Stimulated activated CD4-positive, alpha-beta T cell treated with anti-CD3 and anti-CD28 coated beads, Interleukin-15, amount 100 ng/mL, for 1 hour (primary cell): ENCODE measurements at regions not wholly inside any gene's neighbourhood (a gene's known extent, or its start where the extent isn't known, plus 50 kb on each side); places are given as distances from the start of the nearest gene placed in this dataset.
"Not testable (repeated sequence)": the region's sequence is repeated elsewhere in the genome, so short reads cannot be mapped to it uniquely, and the experiment has no call there.

Experiments
- DNase-seq, 2 donors: peaks; one replicate each; pipeline ENCODE4 v3.0.0-alpha.2; 2020; ENCODE audit warnings: low read depth in 1 of 2, low spot score in 1 of 2

DNA sequence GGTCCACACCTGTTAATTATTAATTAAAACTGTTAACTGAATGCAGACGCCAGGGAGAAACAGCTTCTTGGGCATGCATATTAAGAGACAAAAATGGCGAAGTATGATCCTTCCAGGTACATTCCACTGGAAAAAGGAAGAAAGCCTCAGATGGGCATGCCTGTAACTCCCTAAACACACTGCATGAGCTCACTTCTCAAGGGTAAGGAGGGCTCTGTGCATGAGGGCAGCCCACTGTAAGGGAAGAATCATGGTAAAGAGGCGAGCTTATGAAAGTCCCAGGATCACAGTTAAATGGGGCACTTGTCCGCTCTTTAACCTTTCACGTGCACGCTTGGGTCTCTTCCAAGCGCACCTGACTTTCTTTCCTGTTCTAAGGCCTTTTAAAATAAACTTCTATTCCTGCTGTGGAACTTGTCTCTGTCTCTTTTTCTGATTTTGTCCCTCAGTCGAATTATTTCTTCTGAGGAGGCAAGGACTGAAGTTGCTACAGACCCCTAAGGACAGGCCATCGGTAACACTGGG is 321.7 kb downstream of the PPP1R2C start:
- no peak for DNase-seq

DNA sequence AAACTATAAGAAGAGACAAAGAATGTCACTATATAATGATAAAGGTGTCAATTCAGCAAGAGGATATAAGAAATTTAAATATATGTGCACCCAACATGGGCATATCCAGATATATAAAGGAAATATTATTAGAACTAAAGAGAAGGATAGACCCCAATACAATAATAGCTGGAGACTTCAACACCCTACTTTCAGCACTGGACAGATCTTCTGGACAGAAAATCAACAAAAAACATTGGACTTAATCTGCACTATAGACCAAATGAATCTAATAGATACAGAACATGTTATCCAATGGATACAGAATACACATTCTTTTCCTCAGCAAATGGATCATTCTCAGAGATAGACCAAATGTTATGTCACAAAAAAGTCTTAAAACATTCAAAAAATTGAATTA is 327.7 kb downstream of the PPP1R2C start:
- DNase-seq: no peak

DNA sequence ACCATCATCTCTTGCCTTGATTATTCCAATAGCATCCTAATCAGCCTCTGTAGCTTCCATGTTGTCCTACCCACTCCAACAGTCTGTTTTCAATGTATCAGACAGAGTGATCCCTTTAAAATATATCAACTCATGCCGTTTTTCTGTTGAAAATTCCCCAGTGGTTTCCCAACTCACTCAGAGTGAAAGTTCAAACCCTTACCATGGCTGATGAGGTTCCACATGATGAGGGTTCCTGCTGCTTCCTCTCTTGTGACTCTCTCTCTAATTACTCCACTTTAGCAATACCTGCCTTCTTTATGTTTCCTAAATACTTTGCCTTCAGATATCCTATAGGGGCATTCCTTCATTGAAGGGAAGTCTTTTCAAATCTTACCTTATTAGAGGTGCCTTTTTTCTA is 334.7 kb downstream of the PPP1R2C start:
- DNase-seq: no peak

DNA sequence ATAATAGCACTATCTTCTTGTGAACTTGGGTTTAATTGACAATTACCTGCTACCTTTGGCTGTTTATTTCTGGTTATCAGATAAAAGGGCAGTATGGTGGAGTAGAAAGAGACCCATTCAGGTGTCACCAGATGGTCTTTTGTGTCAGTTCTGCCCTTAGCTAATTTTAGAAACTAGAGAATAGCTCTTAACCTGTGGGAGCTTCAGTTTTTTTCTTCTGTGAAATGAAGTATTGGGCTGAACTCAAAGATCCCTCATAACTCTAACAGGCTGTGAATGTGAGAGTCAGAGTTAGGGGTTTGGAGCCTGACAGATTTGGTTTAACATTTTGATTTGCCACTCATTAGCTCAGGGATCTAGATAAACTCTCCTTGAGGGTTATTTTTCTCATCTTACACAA is 335.2 kb downstream of the PPP1R2C start:
- DNase-seq: no peak

DNA sequence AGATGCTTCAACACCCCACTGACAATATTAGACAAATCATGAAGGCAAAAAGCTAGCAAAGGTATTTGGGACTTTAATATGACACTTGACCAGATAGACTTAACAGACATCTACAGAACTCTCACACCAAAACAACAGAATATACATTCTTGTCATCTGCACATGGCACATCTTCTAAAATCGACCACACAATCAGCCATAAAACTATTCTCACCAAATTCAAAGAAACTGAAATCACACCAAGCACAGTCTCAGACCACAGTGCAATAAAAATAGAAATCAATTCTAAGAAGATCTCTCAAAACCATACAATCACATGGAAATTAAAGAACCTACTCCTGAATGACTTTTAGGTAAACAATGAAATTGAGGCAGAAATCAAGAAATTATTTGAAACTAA is 340.8 kb downstream of the PPP1R2C start:
- no peak for DNase-seq

DNA sequence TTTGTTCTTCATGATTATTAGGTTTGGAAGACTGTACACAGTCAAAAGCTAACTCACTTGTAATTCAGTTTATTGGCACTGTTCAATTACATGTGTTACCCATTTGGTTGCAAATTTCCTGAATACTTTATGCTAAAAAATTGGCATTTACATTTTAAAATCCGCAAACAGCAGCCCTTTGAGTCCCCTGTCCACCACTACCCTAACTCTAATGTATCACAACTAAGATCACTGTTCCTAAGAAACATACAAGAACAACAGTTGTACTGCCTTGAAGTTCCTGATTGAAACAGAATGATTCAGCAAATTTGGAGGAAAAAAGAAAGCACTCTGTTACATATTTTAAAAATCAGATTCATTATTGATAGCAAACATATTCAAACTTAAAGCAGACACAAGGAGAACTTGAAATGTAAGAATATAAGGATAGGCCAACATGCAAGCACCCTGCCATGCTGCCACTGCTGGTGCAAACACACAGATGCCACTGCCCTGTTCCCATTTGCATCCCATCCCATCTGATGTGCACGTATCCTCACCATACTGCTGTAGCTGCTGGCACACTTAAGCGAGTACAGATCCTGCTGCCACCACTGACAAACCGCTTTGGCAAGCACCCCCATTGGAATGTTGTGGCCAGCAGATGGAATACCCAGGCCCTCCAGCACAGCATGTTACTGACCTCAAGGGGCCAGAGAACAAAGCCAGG is 343.4 kb downstream of the PPP1R2C start:
- DNase-seq: no peak

DNA sequence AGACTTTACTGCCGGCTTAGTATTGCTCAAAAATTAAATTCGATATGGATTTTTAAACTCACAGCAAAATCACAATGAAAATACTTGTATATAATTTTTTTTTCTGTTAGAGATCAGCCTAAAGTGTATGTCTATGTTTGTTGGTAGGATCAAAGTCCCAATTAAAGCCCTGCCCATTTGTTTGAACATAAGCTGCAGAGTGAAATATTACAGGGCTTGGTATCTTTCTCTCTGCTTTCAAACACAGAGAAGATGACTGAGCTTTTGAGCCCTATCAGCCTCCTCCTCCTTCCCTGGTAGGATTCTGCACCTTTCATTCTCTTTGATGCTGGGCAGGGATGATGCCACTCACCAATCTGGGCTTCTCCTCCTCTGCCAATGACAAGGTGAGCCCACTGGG is 345.4 kb downstream of the PPP1R2C start:
- no peak for DNase-seq

DNA sequence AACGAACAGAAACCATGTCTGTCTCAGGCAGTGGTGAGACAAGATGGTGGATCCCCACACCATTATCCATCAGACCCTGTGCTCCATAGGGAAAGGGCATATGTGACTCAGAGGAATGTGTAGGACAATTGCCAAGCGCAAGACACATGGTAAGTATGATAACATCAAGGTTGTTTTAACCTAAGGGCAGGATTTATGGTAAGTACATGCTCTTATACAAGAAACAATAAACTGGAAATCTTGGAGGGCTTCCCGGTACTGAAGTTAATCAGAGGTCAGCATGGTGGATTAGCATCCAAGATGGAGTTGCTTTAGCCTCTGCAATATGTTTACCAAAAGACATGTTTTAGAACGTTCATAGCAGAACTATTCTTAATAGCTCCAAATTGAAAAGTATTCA is 355.0 kb downstream of the PPP1R2C start:
- no peak for DNase-seq

DNA sequence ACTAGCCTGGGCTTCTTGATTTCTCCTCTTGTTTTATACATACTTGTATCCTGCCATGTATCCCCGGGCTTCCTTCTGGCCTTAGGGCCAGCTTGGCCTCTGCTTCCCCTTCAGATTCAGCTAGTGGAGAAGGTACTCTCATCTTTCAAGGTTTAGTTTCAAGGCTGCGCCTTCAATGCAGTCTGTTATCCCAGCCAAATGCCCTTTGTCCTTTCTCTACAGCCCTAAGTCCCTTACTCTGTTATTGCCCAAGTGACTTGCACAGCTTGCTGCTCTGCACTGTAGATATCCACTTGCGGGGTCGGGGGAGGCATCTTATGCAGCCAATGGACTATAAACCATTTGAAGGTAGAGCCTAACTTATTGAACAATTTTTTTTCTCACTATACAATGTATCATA is 357.5 kb downstream of the PPP1R2C start:
- DNase-seq: no peak

DNA sequence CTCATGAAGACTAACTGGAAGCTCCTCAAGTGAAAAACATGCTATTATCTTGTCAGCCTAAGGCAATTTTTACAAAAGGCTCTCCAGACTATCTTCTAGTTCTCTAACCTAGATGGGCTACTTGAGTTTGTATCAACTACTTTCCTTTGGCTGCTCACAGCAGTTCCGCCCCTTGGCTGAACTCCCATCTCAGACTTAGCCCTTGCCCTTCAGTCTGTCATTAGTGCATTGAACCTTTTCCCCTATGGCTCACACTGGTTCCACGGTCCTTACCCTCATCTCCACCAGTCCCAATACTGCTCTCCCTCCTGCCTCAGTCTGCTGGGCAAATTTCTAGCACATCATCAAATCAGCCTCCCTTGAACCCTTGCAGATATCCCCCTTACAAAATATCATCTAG is 362.3 kb downstream of the PPP1R2C start:
- no peak for DNase-seq

DNA sequence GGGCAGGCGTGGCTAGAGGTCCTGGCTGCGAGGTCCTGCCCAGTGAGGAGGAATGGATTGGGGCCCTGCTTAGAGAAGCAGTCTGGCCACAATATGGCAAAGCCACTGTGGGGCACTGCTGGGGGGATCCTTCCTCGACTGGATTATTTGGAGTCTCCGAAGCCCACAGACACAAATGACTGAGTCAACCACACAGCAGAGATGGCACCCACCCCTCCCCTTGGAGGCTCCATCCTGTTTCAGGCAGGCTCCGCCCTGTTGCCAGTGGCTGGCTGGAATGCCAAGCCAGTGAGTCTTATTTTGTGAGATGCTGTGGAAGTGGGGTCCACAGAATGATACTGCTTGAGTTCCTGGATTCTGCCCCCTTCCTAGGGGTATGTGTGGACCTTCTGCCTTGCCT is 363.9 kb downstream of the PPP1R2C start:
- no peak for DNase-seq

DNA sequence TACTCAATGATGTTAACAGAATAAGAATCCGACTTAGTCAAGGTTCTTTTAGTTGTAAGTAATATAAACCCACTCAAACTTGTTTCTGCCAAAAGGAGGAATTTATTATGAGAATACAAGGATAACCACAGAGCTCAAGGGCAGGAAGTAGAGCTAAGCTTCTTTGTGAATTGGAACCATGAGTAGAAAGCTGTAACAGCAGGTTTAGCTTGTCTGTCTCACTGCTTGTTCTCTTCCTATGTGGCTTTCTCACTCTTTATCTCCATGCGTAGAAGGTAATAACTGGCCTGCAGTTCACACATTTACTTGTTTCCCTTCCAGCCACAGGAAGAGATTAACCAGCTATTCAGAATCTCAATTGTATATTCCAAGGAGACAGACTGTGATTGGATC is 378.3 kb downstream of the PPP1R2C start:
- no peak for DNase-seq

DNA sequence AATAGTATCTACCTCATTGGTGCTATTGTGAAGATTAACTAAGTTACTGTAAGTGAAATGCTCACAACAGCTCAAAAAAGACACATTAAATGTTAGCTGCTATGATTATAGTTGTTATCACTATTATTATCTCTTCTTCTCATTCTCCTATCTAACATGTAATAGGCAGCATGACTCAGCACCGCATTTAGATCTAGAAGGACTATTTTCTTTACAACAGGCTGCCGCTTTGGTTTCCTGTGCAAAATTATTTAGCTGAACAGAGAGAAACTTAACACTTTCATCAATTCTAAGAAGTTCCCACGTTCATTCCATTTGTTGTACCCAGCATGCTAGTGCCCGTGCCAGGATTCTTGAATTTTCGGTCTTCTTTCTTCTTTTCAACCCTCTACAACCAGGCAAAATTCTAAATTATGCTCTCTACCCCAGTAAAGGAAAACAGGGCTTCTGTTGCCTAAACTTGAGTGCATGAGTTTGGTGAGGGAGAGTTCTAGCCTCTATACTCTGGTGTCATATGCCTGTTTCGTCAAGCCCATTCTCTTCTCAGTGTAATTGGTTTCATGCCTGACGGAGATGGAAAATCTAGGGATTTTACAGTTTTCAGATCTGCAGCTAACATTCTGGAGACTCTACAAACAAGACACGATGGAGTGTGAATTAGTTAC is 378.9 kb downstream of the PPP1R2C start:
- DNase-seq: no peak

DNA sequence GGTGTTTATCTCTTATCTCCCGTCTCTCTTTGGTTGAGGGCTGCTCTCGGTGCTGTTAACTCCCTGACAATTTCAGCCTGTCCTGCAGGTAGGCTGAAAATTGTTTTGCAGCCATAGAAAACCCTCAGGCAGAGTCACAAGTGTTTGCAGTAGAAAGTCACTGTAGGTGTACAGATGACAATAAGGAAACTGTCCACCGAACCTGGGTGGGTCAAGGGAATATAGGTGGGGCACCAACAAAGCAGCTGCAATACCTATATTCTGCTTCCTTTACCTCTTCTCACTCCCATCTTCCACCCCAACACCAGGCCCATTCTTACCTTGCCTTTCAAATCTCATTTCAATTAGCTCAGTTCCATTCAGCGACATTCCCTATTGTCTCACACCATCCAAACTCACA is 381.8 kb downstream of the PPP1R2C start:
- DNase-seq: no peak

DNA sequence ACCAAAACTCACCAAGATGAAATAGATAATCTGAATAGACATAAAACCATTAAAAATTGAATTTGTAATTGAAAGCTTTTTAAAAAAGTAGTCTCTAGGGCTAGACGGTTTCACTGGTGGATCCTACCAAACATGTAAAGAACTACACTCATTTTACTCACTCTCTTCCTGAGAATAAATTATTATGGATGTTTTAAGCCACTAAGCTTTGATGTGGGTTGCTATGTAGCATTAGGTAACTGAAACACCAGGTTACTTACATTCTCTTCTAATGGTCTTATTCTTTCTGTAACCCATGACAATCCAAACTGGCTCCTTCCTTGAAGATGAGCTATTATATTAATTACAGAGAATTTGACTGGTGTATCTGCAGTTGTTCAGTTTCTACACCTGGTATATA is 385.1 kb downstream of the PPP1R2C start:
- no peak for DNase-seq

DNA sequence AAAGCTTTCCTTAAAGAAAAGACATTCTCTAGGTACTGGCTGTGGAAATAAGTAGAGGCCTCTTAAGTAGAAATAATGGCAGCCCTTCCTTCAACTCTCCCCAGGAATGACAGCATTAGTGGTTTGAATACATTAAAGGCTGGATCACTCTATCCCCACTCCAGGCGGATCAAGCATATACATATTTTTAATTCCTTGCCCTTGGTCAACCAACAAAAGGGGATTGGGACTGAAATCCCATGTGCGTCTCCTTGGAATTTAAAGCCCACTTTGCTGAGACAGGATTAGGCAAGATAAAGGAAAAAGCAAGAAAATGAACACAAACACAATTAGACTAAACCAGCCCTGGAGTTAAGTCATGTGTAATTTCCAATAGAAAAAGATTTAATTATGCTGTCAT is 391.3 kb downstream of the PPP1R2C start:
- no peak for DNase-seq

DNA sequence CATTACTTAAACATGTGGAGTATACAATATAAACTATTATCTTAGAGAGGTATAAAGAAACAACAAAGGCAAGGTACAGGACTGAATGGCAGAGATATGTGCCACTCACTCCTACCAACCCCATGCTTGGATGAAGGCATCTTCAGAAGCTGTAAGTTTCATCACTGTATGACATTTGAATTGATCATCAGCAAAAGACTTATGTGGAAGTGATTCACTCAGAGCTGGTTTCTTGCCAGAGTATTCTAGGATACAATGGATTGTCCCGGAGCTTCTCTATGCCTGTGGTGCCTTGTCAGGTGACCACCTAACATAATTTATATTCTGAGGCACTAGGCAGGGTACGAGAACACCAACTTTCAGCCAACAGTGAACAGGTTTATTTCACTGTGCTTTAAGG is 392.2 kb downstream of the PPP1R2C start:
- no peak for DNase-seq

DNA sequence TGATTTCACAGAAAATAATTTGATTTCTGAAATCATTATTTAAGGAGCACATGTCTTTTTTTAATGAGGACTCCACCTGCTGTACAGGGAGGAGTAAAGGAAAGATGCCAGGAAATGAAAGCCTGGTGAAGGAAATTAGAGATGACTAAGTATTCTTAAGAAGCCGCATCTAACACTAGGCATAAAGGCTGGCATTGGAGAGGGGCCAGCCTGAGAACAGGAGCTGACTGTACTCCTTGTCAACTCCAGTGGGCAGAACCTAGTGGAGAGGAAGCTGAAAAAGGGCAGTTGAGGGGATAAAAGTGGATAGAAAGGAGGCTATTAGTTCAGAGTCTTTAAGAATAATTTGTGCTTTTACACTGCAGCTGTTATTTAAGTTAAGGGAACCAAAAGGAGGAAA is 393.0 kb downstream of the PPP1R2C start:
- DNase-seq: no peak

DNA sequence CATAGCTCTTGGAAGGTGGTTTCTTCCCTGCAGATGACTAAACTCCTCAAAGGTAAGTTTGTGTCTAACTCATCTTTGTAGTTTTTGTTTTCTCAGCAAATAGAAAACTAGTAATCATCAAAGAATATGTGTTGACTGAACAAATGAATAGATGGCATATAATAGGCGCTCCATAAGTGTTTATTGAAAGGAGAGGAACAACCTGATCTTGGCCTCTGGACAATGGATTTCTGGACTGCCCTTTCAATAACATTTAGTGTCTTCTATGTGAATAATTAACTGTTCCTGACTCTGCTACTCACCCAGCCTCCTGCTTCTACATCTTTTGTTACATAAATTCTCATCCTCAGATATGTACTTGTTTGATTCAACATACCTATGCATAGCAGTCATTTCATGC is 399.1 kb downstream of the PPP1R2C start:
- DNase-seq: no peak

DNA sequence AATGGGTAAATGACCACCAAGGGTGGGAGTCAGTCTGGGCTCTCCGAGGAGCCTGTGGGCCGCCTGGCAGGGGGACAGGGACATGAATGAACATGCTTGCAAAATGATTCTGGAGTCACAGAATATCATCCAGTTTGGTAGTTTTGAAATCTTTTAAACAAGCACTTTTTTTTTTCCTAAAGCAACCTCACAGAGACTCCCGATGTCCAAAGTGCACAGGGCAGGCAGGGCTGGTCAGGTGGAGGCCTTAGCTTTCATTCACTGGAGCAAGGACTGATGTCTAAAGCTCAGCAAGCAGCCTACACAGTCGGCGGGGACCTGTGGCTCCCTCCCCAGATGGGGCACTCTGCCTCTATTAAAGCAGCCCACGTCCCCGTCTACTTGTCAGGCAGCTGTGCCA is 402.9 kb downstream of the PPP1R2C start:
- no peak for DNase-seq

DNA sequence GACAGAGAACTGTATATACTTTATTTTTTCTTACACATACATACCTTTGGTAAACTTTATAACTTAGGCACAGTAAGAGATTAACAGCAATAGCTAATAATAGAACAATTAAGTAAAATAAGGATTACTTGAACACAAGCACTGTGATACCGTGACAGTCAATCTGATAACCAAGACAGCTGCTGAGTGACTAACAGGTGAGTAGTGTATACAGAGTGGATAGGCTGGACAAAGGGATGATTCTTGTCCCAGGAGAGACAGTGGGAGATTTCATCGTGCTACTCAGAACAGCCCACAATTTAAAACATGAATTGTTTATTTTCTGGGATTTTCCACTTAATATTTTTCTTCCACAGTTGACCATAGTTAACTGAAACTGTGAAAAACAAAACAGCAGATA is 411.8 kb downstream of the PPP1R2C start:
- DNase-seq: no peak

DNA sequence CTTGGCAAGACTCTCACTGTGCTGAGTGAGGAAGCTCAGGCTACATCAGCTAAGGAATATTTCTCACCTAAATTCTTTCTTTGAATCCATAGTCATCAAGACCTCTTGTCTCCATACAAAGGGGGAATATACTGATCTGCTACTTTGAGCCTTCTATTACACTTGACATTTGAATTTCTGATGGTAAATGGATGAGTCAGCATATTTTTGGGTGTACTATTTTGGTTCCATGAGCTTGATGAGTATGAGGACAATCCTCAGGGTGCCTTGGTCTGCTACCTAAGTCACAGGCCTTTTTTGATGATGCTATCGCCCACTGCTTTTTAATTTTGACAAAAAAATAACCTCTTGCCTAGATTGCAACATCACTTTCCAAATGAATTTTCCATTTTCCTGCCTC is 415.7 kb downstream of the PPP1R2C start:
- no peak for DNase-seq

DNA sequence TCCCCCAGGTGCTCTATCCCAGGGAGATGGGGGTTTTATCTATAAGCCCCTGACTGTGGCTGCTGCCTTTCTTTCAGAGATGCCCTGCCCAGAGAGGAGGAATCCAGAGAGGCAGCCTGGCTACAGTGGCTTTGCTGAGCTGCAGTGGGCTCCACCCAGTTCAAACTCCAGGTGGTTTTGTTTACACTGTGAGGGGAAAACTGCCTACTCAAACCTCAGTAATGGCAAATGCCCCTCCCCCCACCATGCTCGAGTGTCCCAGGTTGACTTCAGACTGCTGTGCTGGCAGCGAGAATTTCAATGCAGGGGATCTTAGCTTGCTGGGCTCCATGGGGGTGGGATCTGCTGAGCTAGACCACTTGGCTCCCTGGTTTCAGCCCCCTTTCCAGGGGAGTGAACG is 419.6 kb upstream of the CASK start:
- not testable (repeated sequence) for DNase-seq
